ENCODE measurements at regions not wholly inside any gene's neighbourhood (a gene's known extent, or its start where the extent isn't known, plus 50 kb on each side); places are given as distances from the start of the nearest gene placed in this dataset.
A peak's percentile ranks its signal among the peaks of the same experiment; 100 is the strongest.

- DNase-seq (ENCODE audit: low spot score) (no peak), ATAC-seq (ENCODE audit: low read depth) (peak; percentile 74)
- peaks cover 3% of the 10 kb centered on the region for H3K4me1 ChIP-seq (ENCODE audit: insufficient read depth, poor library complexity, severe bottlenecking)
- H3K9me3 ChIP-seq (ENCODE audit: severe bottlenecking): no peaks in the 10 kb centered on the region
- H3K27ac ChIP-seq (ENCODE audit: poor library complexity, severe bottlenecking): no peak overlapping the region
- no peaks in the 10 kb centered on the region for H3K27me3 ChIP-seq (ENCODE audit: insufficient read depth, poor library complexity, severe bottlenecking)
- H3K36me3 ChIP-seq (ENCODE audit: low read depth): no peaks in the 10 kb centered on the region
- no peak overlapping the region for H3K4me3 ChIP-seq (ENCODE audit: severe bottlenecking)
- no peak for TF ChIP-seq CTCF (IDR thresholded peaks at IDR 0.05; ENCODE audit: poor library complexity, severe bottlenecking)
Measured at GRCh38 chr13:72246396-72246795, 379.4 kb upstream of the DACH1 start.

GRCh38 chr13:72244788-72245187, 377.8 kb upstream of the DACH1 start:
- H3K9me3 ChIP-seq (ENCODE audit: severe bottlenecking): no peaks in the 10 kb centered on the region
- no peak overlapping the region for H3K27ac ChIP-seq (ENCODE audit: poor library complexity, severe bottlenecking)
- no peak for TF ChIP-seq CTCF (IDR thresholded peaks at IDR 0.05; ENCODE audit: poor library complexity, severe bottlenecking)
- H3K27me3 ChIP-seq (ENCODE audit: insufficient read depth, poor library complexity, severe bottlenecking): no peaks in the 10 kb centered on the region
- H3K4me1 ChIP-seq (ENCODE audit: insufficient read depth, poor library complexity, severe bottlenecking): peaks cover 3% of the 10 kb centered on the region
- no peak for DNase-seq (ENCODE audit: low spot score)
- no peaks in the 10 kb centered on the region for H3K36me3 ChIP-seq (ENCODE audit: low read depth)
- ATAC-seq (ENCODE audit: low read depth): no peak
- H3K4me3 ChIP-seq (ENCODE audit: severe bottlenecking): no peak overlapping the region

- ATAC-seq (ENCODE audit: low read depth) (no peak), DNase-seq (ENCODE audit: low spot score) (no peak)
- no peaks in the 10 kb centered on the region for H3K4me1 ChIP-seq (ENCODE audit: insufficient read depth, poor library complexity, severe bottlenecking)
- H3K27me3 ChIP-seq (ENCODE audit: insufficient read depth, poor library complexity, severe bottlenecking): no peaks in the 10 kb centered on the region
- H3K4me3 ChIP-seq (ENCODE audit: severe bottlenecking): no peak overlapping the region
- H3K27ac ChIP-seq (ENCODE audit: poor library complexity, severe bottlenecking): no peak overlapping the region
- TF ChIP-seq CTCF (IDR thresholded peaks at IDR 0.05; ENCODE audit: poor library complexity, severe bottlenecking): no peak
- no peaks in the 10 kb centered on the region for H3K36me3 ChIP-seq (ENCODE audit: low read depth)
- H3K9me3 ChIP-seq (ENCODE audit: severe bottlenecking): no peaks in the 10 kb centered on the region
Measured at GRCh38 chr13:72230131-72230530, 363.1 kb upstream of the DACH1 start.

- ATAC-seq (ENCODE audit: low read depth): no peak
- no peak overlapping the region for H3K4me3 ChIP-seq (ENCODE audit: severe bottlenecking)
- no peaks in the 10 kb centered on the region for H3K36me3 ChIP-seq (ENCODE audit: low read depth)
- no peaks in the 10 kb centered on the region for H3K9me3 ChIP-seq (ENCODE audit: severe bottlenecking)
- H3K27ac ChIP-seq (ENCODE audit: poor library complexity, severe bottlenecking): no peak overlapping the region
- DNase-seq (ENCODE audit: low spot score): no peak
- no peaks in the 10 kb centered on the region for H3K4me1 ChIP-seq (ENCODE audit: insufficient read depth, poor library complexity, severe bottlenecking)
- no peak for TF ChIP-seq CTCF (IDR thresholded peaks at IDR 0.05; ENCODE audit: poor library complexity, severe bottlenecking)
- H3K27me3 ChIP-seq (ENCODE audit: insufficient read depth, poor library complexity, severe bottlenecking): no peaks in the 10 kb centered on the region
Measured at GRCh38 chr13:72229067-72229466, 362.1 kb upstream of the DACH1 start.

GRCh38 chr13:72221276-72221962, 354.4 kb upstream of the DACH1 start:
- TF ChIP-seq CTCF (IDR thresholded peaks at IDR 0.05; ENCODE audit: poor library complexity, severe bottlenecking): peak; percentile 66
- Histone ChIP-seq H3K4me3 (ENCODE audit: severe bottlenecking) (no peak overlapping the region), H3K27me3 (ENCODE audit: insufficient read depth, poor library complexity, severe bottlenecking) (no peaks in the 10 kb centered on the region), H3K9me3 (ENCODE audit: severe bottlenecking) (no peaks in the 10 kb centered on the region), H3K4me1 (ENCODE audit: insufficient read depth, poor library complexity, severe bottlenecking) (no peaks in the 10 kb centered on the region), H3K36me3 (ENCODE audit: low read depth) (no peaks in the 10 kb centered on the region), H3K27ac (ENCODE audit: poor library complexity, severe bottlenecking) (no peak overlapping the region)
- DNase-seq (ENCODE audit: low spot score): no peak
- peak; percentile 49; the same call in 2 of the 3 replicates for ATAC-seq (ENCODE audit: low read depth)
